ENCODE measurements at regions not wholly inside any gene's neighbourhood (a gene's known extent, or its start where the extent isn't known, plus 50 kb on each side); places are given as distances from the start of the nearest gene placed in this dataset.
A peak's percentile ranks its signal among the peaks of the same experiment; 100 is the strongest.

GRCh38 chr2:9762164-9762563, 81.1 kb upstream of the TAF1B start:
- Mint-ChIP-seq H3K27me3 (ENCODE audit: unreplicated experiment) (peaks cover 15% of the 10 kb centered on the region), H3K36me3 (ENCODE audit: insufficient read depth, unreplicated experiment) (no peaks in the 10 kb centered on the region), H3K4me3 (ENCODE audit: low read depth, unreplicated experiment) (no peak overlapping the region), H3K27ac (ENCODE audit: unreplicated experiment) (no peak overlapping the region), H3K4me1 (ENCODE audit: low read depth, unreplicated experiment) (peaks cover 25% of the 10 kb centered on the region), H3K9me3 (ENCODE audit: low read depth, unreplicated experiment) (no peaks in the 10 kb centered on the region)
- intact Hi-C loops (cut with micrococcal nuclease; ENCODE audit: unreplicated experiment) = no loop called here
- CTCF ChIA-PET = interaction anchor here (0.9 kb wide), 1 partner anchor 15 kb away, joined by 3 read pairs; no protein-coding TSS in a partner anchor
- BruUV-seq (replicated peaks) = no TSS peak
- DNase-seq = no peak
- TF ChIP-seq, protein P1, sequence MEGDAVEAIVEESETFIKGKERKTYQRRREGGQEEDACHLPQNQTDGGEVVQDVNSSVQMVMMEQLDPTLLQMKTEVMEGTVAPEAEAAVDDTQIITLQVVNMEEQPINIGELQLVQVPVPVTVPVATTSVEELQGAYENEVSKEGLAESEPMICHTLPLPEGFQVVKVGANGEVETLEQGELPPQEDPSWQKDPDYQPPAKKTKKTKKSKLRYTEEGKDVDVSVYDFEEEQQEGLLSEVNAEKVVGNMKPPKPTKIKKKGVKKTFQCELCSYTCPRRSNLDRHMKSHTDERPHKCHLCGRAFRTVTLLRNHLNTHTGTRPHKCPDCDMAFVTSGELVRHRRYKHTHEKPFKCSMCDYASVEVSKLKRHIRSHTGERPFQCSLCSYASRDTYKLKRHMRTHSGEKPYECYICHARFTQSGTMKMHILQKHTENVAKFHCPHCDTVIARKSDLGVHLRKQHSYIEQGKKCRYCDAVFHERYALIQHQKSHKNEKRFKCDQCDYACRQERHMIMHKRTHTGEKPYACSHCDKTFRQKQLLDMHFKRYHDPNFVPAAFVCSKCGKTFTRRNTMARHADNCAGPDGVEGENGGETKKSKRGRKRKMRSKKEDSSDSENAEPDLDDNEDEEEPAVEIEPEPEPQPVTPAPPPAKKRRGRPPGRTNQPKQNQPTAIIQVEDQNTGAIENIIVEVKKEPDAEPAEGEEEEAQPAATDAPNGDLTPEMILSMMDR (IDR thresholded peaks at IDR 0.05; ENCODE audit: unreplicated experiment) = no peak

- TF ChIP-seq, protein P1 (IDR thresholded peaks at IDR 0.05; ENCODE audit: unreplicated experiment) = no peak
- intact Hi-C loops (cut with micrococcal nuclease; ENCODE audit: unreplicated experiment) = no loop called here
- no peaks in the 10 kb centered on the region for H3K9me3 Mint-ChIP-seq (ENCODE audit: low read depth, unreplicated experiment)
- no peak for DNase-seq
- H3K36me3 Mint-ChIP-seq (ENCODE audit: insufficient read depth, unreplicated experiment) = no peaks in the 10 kb centered on the region
- H3K27ac Mint-ChIP-seq (ENCODE audit: unreplicated experiment) = no peak overlapping the region
- peaks cover 25% of the 10 kb centered on the region for H3K4me1 Mint-ChIP-seq (ENCODE audit: low read depth, unreplicated experiment)
- peaks cover 15% of the 10 kb centered on the region for H3K27me3 Mint-ChIP-seq (ENCODE audit: unreplicated experiment)
- BruUV-seq (replicated peaks) = no TSS peak
- CTCF ChIA-PET = interaction anchor here (0.9 kb wide), 1 partner anchor 9 kb away, joined by 3 read pairs; no protein-coding TSS in a partner anchor
- no peak overlapping the region for H3K4me3 Mint-ChIP-seq (ENCODE audit: low read depth, unreplicated experiment)
These were observed 80.3 kb upstream of the TAF1B start for GRCh38 chr2:9762941-9763340.

- intact Hi-C loops (cut with micrococcal nuclease; ENCODE audit: unreplicated experiment) = no loop called here
- TF ChIP-seq, protein P1 (IDR thresholded peaks at IDR 0.05; ENCODE audit: unreplicated experiment) = no peak
- Mint-ChIP-seq H3K36me3 (ENCODE audit: insufficient read depth, unreplicated experiment) (no peaks in the 10 kb centered on the region), H3K4me3 (ENCODE audit: low read depth, unreplicated experiment) (no peak overlapping the region), H3K27ac (ENCODE audit: unreplicated experiment) (peak overlapping the region; percentile 12), H3K9me3 (ENCODE audit: low read depth, unreplicated experiment) (no peaks in the 10 kb centered on the region), H3K27me3 (ENCODE audit: unreplicated experiment) (peaks cover 15% of the 10 kb centered on the region), H3K4me1 (ENCODE audit: low read depth, unreplicated experiment) (peaks cover 25% of the 10 kb centered on the region)
- BruUV-seq (replicated peaks) = no TSS peak
- CTCF ChIA-PET = interaction anchor here (0.9 to 1.0 kb wide), 2 partner anchors 10 to 169 kb away, joined by 3 to 6 read pairs; no protein-coding TSS in a partner anchor
- DNase-seq = peak; percentile 38
These were observed 79.7 kb upstream of the TAF1B start for GRCh38 chr2:9763356-9764152.

GRCh38 chr2:9764153-9764778, 79.0 kb upstream of the TAF1B start:
- TF ChIP-seq, protein P1 (IDR thresholded peaks at IDR 0.05; ENCODE audit: unreplicated experiment) = no peak
- no peak overlapping the region for H3K27ac Mint-ChIP-seq (ENCODE audit: unreplicated experiment)
- H3K9me3 Mint-ChIP-seq (ENCODE audit: low read depth, unreplicated experiment) = no peaks in the 10 kb centered on the region
- no peaks in the 10 kb centered on the region for H3K36me3 Mint-ChIP-seq (ENCODE audit: insufficient read depth, unreplicated experiment)
- DNase-seq = no peak
- BruUV-seq (replicated peaks) = no TSS peak
- intact Hi-C loops (cut with micrococcal nuclease; ENCODE audit: unreplicated experiment) = no loop called here
- H3K4me3 Mint-ChIP-seq (ENCODE audit: low read depth, unreplicated experiment) = no peak overlapping the region
- CTCF ChIA-PET = interaction anchor here (0.9 to 1.0 kb wide), 2 partner anchors 11 to 169 kb away, joined by 3 to 6 read pairs; no protein-coding TSS in a partner anchor
- H3K27me3 Mint-ChIP-seq (ENCODE audit: unreplicated experiment) = peaks cover 15% of the 10 kb centered on the region
- peaks cover 29% of the 10 kb centered on the region for H3K4me1 Mint-ChIP-seq (ENCODE audit: low read depth, unreplicated experiment)

Data from Calu3 (cell line).